Lower leg skin (tissue), 3 donors: ENCODE measurements at regions not wholly inside any gene's neighbourhood (a gene's known extent, or its start where the extent isn't known, plus 50 kb on each side); places are given as distances from the start of the nearest gene placed in this dataset.

Experiments
- POLR2A ChIP-seq, 2 donors: fragments of 450-650 bp; IDR thresholded peaks; one replicate each; pipeline ENCODE4 v1.6.1; 2016 to 2017; ENCODE audit warnings: antibody characterized with exemption in 2 of 2, mild to moderate bottlenecking in 1 of 2, moderate library complexity in 1 of 2
- TF ChIP-seq, protein P1 (sequence below), 3 donors: fragments of 450-650 bp; IDR thresholded peaks; one replicate each; pipeline ENCODE4 v1.5.1; 2016; ENCODE audit warnings: antibody characterized with exemption in 3 of 3, mild to moderate bottlenecking in 3 of 3, moderate library complexity in 2 of 3

DNA sequence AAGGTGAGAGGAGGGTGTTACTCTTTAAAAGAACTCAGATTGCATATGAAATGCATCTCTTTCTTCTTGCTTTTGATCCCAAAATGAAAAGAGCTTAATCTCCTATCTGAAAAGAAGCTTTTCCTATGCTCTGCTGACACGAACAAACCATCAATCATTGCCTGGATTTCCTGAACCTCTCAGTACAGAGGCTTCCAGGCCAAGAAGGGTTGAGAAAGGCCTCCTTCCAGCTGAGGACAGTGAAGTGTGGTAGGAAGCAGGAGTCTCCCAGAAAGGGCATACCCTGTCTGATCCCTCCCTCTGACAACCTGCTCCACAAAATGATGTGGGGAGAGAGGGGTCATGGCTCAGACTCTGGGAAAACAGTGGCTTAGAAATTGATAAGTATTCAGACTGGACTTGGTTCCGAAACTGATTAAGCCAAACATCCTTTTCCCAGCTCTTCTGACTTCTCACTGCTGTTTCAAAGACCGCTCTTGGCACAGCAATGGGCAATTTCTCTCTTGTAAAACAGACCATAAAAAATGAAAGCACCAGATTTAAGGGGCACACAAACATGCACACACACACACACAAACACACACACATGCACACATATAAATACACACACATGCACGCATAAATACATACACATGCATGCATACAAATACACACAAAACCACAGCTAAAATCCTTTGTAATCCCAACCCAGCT lies 310.3 kb downstream of the SIPA1L2 start:
- TF ChIP-seq, protein P1, sequence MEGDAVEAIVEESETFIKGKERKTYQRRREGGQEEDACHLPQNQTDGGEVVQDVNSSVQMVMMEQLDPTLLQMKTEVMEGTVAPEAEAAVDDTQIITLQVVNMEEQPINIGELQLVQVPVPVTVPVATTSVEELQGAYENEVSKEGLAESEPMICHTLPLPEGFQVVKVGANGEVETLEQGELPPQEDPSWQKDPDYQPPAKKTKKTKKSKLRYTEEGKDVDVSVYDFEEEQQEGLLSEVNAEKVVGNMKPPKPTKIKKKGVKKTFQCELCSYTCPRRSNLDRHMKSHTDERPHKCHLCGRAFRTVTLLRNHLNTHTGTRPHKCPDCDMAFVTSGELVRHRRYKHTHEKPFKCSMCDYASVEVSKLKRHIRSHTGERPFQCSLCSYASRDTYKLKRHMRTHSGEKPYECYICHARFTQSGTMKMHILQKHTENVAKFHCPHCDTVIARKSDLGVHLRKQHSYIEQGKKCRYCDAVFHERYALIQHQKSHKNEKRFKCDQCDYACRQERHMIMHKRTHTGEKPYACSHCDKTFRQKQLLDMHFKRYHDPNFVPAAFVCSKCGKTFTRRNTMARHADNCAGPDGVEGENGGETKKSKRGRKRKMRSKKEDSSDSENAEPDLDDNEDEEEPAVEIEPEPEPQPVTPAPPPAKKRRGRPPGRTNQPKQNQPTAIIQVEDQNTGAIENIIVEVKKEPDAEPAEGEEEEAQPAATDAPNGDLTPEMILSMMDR (IDR thresholded peaks at IDR 0.05) = no peak
- no peak for TF ChIP-seq POLR2A (IDR thresholded peaks at IDR 0.05)
